NCI-H2029 treated with DMSO at 0.1 percent for 48 hours (cell line): ENCODE measurements at regions not wholly inside any gene's neighbourhood (a gene's known extent, or its start where the extent isn't known, plus 50 kb on each side); places are given as distances from the start of the nearest gene placed in this dataset.
"Not testable (repeated sequence)": the region's sequence is repeated elsewhere in the genome, so short reads cannot be mapped to it uniquely, and the experiment has no call there.

Experiments
- DNase-seq: peaks from one replicate; lab custom pipeline; 2025; lab: John Stamatoyannopoulos, UW

GRCh38 chr10:4154191-4154715 lies 369.2 kb upstream of the KLF6 start:
- no peak for DNase-seq

DNA sequence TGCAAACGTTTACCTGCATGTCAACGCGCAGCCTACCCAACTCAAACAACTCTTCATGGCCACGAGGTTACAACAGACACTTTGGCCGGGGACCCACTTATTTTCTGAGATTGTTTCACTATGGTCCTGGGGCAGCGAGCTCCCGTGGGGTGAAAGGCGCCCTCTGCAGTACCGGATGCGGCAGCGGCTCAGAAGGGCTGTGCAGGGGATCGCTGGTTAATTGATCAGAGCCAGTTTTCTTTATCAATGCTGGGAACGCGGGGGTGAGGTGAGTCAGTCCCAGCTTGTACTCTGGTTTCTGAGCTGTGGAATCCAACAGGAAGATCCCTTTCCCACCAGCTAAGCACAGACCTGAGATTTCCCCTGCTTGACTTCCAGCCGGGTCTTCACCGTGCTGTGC lies 366.5 kb upstream of the KLF6 start:
- no peak for DNase-seq

- DNase-seq: no peak
Measured at GRCh38 chr10:4150676-4151075, 365.7 kb upstream of the KLF6 start.

GRCh38 chr10:4149460-4149859 lies 364.5 kb upstream of the KLF6 start:
- DNase-seq: not testable (repeated sequence)

DNA sequence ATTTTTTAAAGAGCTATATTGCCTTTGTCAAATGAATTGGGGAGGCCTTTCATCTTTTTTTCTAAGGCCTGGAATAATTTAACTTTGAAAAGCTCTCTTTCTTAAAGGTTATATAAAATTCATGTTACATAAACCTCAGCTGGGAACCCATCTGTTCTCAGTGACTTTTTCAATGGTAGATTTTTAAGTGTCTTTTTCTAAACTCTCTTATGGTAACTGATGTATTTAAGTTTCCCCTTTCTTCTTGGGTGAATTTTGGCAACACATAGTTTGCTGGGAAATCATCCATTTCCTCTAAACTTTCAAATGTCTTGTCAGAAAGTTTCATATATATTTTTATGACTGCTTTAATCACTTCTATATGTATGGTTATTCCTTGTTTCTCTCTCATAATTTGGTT lies 362.2 kb upstream of the KLF6 start:
- no peak for DNase-seq

- no peak for DNase-seq
Measured at GRCh38 chr10:4144817-4145216, 359.8 kb upstream of the KLF6 start.

DNA sequence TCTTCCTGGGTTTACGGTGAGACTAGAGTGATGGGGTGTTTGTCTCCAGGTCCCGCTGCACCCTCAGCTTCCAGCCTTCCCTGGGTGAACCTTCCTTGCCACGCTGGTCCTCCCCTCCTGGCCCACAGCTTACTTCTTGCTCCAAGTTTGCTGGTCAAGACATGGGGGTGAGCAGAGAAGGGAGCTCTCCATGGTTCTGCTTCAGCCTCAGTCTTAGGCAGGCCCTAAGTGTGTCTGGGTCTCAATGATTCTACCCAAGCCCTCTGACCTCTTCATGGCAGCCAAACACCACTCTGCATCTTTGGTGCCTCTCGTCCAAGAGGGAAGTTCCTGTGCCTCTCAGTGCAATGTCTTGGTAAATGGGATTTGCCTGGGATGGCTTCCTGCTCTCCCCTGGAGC lies 356.5 kb upstream of the KLF6 start:
- no peak for DNase-seq

- no peak for DNase-seq
Measured at GRCh38 chr10:4138146-4138721, 353.2 kb upstream of the KLF6 start.

GRCh38 chr10:4137299-4137698 lies 352.3 kb upstream of the KLF6 start:
- DNase-seq: no peak

- DNase-seq: no peak
Measured at GRCh38 chr10:4136121-4136520, 351.1 kb upstream of the KLF6 start.

DNA sequence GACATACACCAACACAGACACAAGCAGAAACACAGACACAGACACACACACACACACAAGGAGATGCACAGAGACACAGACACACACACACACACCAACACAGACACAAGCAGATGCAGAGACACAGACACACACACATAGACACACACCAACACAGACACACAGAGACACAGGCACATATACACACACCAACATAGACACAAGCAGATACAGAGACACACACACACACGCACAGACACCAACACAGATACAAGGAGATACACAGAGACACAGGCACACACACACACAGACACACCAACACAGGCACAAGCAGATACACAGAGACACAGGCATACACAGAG lies 347.2 kb upstream of the KLF6 start:
- DNase-seq: no peak

GRCh38 chr10:4131407-4132215 lies 346.6 kb upstream of the KLF6 start:
- DNase-seq: no peak

DNA sequence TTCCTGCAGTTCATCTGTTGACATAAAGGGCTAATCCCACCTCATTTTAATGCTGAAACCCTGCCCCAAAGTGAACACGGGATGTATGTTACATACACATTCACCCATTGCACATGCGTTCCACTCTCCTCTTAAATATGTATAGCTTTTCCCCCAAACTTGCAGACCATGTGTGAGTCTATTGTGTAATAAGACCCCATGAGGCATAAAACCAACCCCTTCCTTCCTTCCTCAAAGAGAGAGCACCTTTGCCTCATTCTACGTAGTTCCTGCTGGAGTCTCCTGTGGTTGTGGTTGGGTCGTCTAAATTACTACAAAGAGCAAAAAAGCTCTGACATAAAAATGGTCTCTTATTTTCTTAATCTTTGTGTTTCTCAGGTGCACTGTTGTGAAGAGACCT lies 345.7 kb upstream of the KLF6 start:
- no peak for DNase-seq

DNA sequence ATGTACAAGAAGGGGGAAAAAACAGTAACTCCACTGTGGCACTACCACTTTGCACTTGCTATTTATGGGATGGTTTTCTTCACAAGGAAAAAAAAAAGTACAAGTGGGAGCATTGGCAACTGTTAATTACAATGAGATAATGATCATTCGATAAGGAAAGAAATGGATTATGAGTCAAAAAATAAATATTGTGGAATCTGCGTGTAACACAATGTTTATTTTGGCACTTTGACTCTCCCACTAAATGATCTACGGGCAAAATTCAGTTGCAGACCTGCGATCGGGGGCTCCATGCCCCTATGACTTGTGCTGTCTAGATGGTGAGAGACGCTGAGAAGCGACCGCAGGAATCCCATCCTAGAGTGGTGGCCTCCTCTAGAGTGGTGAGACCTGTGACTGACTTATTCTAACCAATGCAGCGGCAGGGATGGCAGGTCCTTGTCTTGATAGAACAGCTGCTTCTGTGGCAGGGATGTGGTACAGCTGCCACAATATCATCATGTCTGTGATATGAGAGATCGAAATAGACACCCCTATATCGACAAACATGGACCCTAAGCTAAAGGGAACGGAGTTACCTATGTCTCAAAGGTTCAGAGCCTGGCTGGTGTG lies 345.0 kb upstream of the KLF6 start:
- DNase-seq: no peak

DNA sequence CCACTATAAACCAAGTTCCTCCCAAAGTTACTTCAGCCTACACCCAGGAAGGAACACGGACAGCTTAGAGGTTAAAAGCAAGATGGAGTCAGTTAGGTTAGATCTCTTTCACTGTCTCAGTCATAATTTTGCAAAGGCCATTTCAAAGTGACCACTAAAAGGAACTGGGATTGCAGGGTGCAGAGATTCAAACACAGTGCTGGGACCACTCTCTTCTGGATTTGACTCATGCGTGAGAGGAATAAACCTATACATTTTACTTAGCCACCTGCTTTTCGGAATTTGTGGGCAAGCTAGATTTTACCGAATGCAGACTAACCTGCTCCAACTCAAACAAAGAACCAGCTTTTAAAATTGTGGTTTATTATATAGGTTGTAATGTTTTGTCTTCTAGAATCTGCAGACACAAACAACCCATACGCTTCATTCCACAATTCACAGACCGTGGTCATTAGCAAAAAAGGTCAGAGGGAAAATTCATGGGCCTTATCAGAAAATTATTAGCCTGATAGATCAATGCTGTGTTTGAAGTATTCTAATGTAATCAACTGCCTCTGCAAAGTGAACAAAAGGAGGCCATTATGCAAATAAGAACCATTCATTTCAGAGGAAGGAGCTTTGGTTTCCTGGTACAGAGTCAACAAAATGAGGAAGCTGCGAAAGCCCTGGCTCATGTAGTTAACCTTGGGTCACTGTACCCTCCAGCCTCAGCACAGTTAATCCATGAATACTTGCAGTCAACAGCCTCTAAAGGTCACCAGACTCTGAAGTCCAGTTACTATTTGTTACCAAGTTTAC lies 342.7 kb upstream of the KLF6 start:
- DNase-seq: no peak

GRCh38 chr10:4125776-4126175 lies 340.8 kb upstream of the KLF6 start:
- no peak for DNase-seq

DNA sequence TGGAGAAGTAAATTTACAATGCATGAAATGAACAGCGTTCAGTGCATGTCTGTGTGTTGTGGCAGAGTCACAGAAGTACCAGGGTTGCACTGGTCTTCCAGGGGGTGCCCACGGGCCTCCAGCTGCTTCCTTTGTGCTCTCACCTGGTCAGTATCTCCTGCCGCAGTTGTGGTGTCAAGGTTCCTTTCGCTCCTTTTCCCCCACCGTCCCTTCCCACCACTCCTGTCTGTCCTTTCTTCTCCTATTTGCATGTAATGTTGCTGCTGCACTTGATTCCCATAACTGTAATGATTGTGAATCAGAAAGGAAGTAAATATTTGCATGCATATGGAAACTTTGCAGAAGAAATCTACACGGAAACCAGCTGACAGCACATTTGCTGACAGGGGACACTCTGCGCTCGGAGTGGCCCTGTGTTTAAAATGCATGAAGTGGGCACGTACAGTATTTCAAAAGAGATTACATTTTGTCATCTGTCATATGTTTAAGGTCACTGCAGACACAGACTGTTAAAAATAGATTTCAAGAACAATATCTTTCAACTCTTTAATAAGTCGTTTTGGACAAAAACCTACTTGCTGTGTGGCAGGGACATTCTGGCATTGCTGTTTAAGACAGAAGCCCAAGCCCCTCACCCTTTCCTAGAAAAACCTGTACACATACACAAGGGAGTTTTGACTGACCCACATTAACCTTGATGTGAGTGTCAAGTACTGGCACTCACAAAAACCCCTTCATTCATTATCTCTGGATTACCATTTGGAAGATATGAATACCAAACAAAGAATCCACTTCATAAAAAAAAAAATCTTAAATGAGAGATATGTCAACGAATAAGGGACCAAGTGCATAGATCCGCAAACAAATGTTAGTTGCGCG lies 336.7 kb upstream of the KLF6 start:
- DNase-seq: no peak

GRCh38 chr10:4120096-4120853 lies 335.3 kb upstream of the KLF6 start:
- no peak for DNase-seq

GRCh38 chr10:4119107-4119506 lies 334.1 kb upstream of the KLF6 start:
- DNase-seq: no peak

DNA sequence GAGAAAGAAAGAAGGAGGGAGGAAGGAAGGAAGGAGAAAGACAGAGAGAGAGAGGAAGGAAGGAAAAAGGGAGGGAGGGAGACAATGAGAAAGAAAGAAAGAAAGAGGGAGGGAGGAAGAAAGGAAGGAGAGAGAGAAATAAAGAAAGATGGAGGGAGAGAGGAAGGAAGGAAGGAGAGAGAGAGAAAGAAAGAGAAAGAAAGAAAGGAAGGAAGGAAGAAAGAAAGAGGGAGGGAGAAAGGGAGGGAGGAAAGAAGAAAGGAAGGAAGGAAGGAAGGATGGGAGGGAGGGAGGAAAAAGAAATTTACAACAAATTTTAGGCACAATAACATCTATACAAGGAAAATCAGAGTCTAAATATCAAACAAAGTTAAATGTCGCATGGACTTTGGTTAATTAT lies 332.6 kb upstream of the KLF6 start:
- DNase-seq: no peak

- DNase-seq: no peak
Measured at GRCh38 chr10:4111643-4112042, 326.6 kb upstream of the KLF6 start.
